ENCODE measurements at regions not wholly inside any gene's neighbourhood (a gene's known extent, or its start where the extent isn't known, plus 50 kb on each side); places are given as distances from the start of the nearest gene placed in this dataset.
A peak's percentile ranks its signal among the peaks of the same experiment; 100 is the strongest.

GRCh38 chr12:40172879-40173278 is 51.9 kb upstream of the LRRK2 start:
- Histone ChIP-seq H3K27ac (ENCODE audit: low read length) (no peak overlapping the region), H3K4me1 (ENCODE audit: insufficient read depth, low read length) (no peaks in the 10 kb centered on the region), H3K36me3 (ENCODE audit: low read depth, low read length) (no peaks in the 10 kb centered on the region), H3K9me2 (replicated peaks; ENCODE audit: low read length) (no peaks in the 10 kb centered on the region), H3F3A (ENCODE audit: low read length, unreplicated experiment) (no peaks in the 10 kb centered on the region), H3K79me2 (ENCODE audit: low read length) (no peaks in the 10 kb centered on the region), H3K9ac (ENCODE audit: low read length) (no peak overlapping the region), H2AFZ (ENCODE audit: low read length) (no peak overlapping the region), H3K27me3 (ENCODE audit: low read length) (peaks cover 5% of the 10 kb centered on the region; the same call in 1 of the 2 replicates), H3K4me2 (ENCODE audit: low read length) (no peak overlapping the region), H4K20me1 (ENCODE audit: low read length) (no peaks in the 10 kb centered on the region), H3K9me3 (ENCODE audit: low read length) (no peaks in the 10 kb centered on the region), H3K4me3 (ENCODE audit: low read length) (no peak overlapping the region)
- BruUV-seq (replicated peaks) = no TSS peak
- DNase-seq (no peak), ATAC-seq (no peak)
- intact Hi-C loops (cut with micrococcal nuclease) = no loop called here
- POLR2A ChIA-PET (ENCODE audit: unreplicated experiment) = no interaction called here
- CTCF ChIA-PET = no interaction called here
- TF ChIP-seq EZH2phosphoT487 (IDR thresholded peaks at IDR 0.05; ENCODE audit: borderline replicate concordance, low read length) = no peak
- no peak for TF ChIP-seq EZH2 (IDR thresholded peaks at IDR 0.05; ENCODE audit: low read length, unreplicated experiment)
- TF ChIP-seq, protein P1, sequence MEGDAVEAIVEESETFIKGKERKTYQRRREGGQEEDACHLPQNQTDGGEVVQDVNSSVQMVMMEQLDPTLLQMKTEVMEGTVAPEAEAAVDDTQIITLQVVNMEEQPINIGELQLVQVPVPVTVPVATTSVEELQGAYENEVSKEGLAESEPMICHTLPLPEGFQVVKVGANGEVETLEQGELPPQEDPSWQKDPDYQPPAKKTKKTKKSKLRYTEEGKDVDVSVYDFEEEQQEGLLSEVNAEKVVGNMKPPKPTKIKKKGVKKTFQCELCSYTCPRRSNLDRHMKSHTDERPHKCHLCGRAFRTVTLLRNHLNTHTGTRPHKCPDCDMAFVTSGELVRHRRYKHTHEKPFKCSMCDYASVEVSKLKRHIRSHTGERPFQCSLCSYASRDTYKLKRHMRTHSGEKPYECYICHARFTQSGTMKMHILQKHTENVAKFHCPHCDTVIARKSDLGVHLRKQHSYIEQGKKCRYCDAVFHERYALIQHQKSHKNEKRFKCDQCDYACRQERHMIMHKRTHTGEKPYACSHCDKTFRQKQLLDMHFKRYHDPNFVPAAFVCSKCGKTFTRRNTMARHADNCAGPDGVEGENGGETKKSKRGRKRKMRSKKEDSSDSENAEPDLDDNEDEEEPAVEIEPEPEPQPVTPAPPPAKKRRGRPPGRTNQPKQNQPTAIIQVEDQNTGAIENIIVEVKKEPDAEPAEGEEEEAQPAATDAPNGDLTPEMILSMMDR (conservative IDR thresholded peaks at IDR 0.05; ENCODE audit: low read depth, low read length) = no peak

DNA sequence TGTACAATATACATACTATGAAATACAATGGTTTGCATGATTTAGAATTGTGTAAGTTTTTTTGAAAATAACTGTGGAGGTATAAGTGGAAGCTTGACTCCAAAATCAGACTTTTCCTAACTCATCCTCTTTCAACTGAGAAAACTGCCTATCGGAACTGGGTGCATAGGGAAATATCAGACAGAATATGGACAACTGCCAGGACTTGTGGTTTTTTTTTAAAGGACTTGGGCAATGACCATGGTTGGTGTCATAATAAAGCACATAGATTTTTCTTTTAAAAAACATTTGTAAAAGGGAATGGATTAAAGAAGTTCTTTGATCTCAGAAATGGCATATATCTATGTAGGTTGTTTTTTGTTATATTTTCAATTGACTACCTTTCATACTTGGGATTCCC is 53.3 kb upstream of the LRRK2 start:
- Histone ChIP-seq H3K4me3 (ENCODE audit: low read length) (no peak overlapping the region), H4K20me1 (ENCODE audit: low read length) (no peaks in the 10 kb centered on the region), H3K4me1 (ENCODE audit: insufficient read depth, low read length) (no peaks in the 10 kb centered on the region), H3K79me2 (ENCODE audit: low read length) (no peaks in the 10 kb centered on the region), H3K9me3 (ENCODE audit: low read length) (no peaks in the 10 kb centered on the region), H2AFZ (ENCODE audit: low read length) (no peak overlapping the region), H3K27me3 (ENCODE audit: low read length) (no peaks in the 10 kb centered on the region), H3F3A (ENCODE audit: low read length, unreplicated experiment) (no peaks in the 10 kb centered on the region), H3K9ac (ENCODE audit: low read length) (no peak overlapping the region), H3K27ac (ENCODE audit: low read length) (no peak overlapping the region), H3K36me3 (ENCODE audit: low read depth, low read length) (no peaks in the 10 kb centered on the region), H3K9me2 (replicated peaks; ENCODE audit: low read length) (no peaks in the 10 kb centered on the region), H3K4me2 (ENCODE audit: low read length) (no peak overlapping the region)
- intact Hi-C loops (cut with micrococcal nuclease) = no loop called here
- peak; percentile 20 for DNase-seq
- no TSS peak for BruUV-seq (replicated peaks)
- ChIA-PET POLR2A (ENCODE audit: unreplicated experiment) (no interaction called here), CTCF (no interaction called here)
- ATAC-seq = no peak
- TF ChIP-seq, protein P1 (conservative IDR thresholded peaks at IDR 0.05; ENCODE audit: low read depth, low read length) = no peak
- TF ChIP-seq EZH2 (IDR thresholded peaks at IDR 0.05; ENCODE audit: low read length, unreplicated experiment) (no peak), EZH2phosphoT487 (IDR thresholded peaks at IDR 0.05; ENCODE audit: borderline replicate concordance, low read length) (no peak)

- BruUV-seq (replicated peaks) = no TSS peak
- Histone ChIP-seq H3K4me3 (ENCODE audit: low read length) (no peak overlapping the region), H3K9ac (ENCODE audit: low read length) (no peak overlapping the region), H4K20me1 (ENCODE audit: low read length) (no peaks in the 10 kb centered on the region), H3K79me2 (ENCODE audit: low read length) (no peaks in the 10 kb centered on the region), H3K27me3 (ENCODE audit: low read length) (no peaks in the 10 kb centered on the region), H3K9me3 (ENCODE audit: low read length) (no peaks in the 10 kb centered on the region), H3K27ac (ENCODE audit: low read length) (no peak overlapping the region), H3K4me1 (ENCODE audit: insufficient read depth, low read length) (no peaks in the 10 kb centered on the region), H2AFZ (ENCODE audit: low read length) (no peak overlapping the region), H3K36me3 (ENCODE audit: low read depth, low read length) (no peaks in the 10 kb centered on the region), H3F3A (ENCODE audit: low read length, unreplicated experiment) (no peaks in the 10 kb centered on the region), H3K9me2 (replicated peaks; ENCODE audit: low read length) (no peaks in the 10 kb centered on the region), H3K4me2 (ENCODE audit: low read length) (no peak overlapping the region)
- intact Hi-C loops (cut with micrococcal nuclease) = no loop called here
- TF ChIP-seq EZH2 (IDR thresholded peaks at IDR 0.05; ENCODE audit: low read length, unreplicated experiment) (no peak), EZH2phosphoT487 (IDR thresholded peaks at IDR 0.05; ENCODE audit: borderline replicate concordance, low read length) (no peak)
- TF ChIP-seq, protein P1 (conservative IDR thresholded peaks at IDR 0.05; ENCODE audit: low read depth, low read length) = no peak
- ATAC-seq = no peak
- DNase-seq = no peak
- CTCF ChIA-PET = no interaction called here
- POLR2A ChIA-PET (ENCODE audit: unreplicated experiment) = no interaction called here
Measured at GRCh38 chr12:40171066-40171465, 53.7 kb upstream of the LRRK2 start.

Data from PC-3 (cell line).